AG09309 (cell line): ENCODE measurements at regions not wholly inside any gene's neighbourhood (a gene's known extent, or its start where the extent isn't known, plus 50 kb on each side); places are given as distances from the start of the nearest gene placed in this dataset.

ENCODE experiments used
- DNase-seq: peaks from one replicate; pipeline ENCODE4 v3.0.0-alpha.2; 2010; ENCODE audit warnings: low read depth
- H3K4me3 ChIP-seq: 2 replicates; pipeline ENCODE4 v1.5.1; 2011; ENCODE audit warnings: mild to moderate bottlenecking, low read depth, low read length, moderate library complexity; ENCODE audit not compliant: control insufficient read depth
- TF ChIP-seq, protein P1 (sequence below): IDR thresholded peaks from 2 replicates; pipeline ENCODE4 v1.5.1; 2011; ENCODE audit warnings: mild to moderate bottlenecking, low read depth, low read length, inconsistent platforms; ENCODE audit not compliant: insufficient read depth, control insufficient read depth; ENCODE audit errors: missing control alignments

DNA sequence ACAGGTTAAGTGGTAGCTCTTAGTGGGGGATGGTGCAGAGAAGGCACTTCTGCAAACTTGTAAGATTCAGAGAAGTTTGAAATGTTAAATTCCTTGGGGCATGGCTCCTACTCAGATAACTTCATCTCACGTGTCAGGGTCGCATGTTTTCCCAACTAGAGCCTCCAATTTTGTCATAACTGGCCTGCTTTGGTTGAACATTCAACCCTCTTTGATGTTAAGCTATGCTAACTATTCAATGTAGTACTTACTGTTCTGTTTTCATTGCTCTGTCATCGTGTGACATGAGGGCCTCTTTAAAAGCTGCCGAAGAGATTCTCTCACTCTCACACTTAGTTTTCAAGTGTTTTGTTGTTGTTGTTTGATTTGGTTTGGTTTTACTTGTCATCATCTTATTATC is 280.8 kb downstream of the CDH11 start:
- TF ChIP-seq, protein P1, sequence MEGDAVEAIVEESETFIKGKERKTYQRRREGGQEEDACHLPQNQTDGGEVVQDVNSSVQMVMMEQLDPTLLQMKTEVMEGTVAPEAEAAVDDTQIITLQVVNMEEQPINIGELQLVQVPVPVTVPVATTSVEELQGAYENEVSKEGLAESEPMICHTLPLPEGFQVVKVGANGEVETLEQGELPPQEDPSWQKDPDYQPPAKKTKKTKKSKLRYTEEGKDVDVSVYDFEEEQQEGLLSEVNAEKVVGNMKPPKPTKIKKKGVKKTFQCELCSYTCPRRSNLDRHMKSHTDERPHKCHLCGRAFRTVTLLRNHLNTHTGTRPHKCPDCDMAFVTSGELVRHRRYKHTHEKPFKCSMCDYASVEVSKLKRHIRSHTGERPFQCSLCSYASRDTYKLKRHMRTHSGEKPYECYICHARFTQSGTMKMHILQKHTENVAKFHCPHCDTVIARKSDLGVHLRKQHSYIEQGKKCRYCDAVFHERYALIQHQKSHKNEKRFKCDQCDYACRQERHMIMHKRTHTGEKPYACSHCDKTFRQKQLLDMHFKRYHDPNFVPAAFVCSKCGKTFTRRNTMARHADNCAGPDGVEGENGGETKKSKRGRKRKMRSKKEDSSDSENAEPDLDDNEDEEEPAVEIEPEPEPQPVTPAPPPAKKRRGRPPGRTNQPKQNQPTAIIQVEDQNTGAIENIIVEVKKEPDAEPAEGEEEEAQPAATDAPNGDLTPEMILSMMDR: no peak
- no peak for DNase-seq
- H3K4me3 ChIP-seq: no peak overlapping the region

DNA sequence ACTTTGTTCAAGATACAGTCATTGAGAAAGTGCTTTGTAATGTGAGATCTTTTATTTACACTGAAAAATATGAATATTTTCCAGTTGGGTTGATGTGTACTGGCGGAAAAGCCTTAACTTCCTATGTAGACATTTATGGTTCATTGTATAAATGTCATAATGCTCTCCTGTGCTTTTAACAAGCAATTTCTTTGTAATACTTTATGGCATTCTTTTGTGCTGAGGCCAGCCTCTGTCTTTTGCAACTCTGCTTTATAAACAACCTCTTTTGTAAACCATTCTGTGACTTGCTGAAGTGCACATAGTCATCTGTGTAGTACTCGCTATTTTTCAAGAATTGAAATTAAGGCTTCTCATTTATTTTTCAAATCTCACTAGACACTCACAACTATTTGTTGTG is 291.2 kb downstream of the CDH11 start:
- DNase-seq: peak; percentile 57
- H3K4me3 ChIP-seq: no peak overlapping the region
- TF ChIP-seq, protein P1: no peak

DNA sequence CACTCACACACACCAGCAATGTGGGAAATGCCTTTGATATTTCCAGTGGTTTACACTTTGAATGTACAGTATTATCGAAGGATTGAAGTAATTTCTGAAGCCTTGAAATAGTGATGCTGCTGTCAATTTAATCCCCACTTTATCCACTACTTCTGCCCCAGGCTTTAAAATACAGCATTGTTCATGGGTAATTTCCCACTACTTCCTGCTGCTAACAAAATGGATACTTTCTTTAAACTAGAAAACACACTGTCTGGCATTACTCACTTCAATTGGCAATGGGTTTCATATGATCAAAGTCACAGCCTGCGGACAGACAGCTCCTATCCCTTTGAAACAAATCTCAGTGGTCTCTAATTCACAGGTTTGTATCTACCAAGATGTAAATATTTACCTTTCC is 292.2 kb downstream of the CDH11 start:
- H3K4me3 ChIP-seq: no peak overlapping the region
- TF ChIP-seq, protein P1: no peak
- DNase-seq: no peak

DNA sequence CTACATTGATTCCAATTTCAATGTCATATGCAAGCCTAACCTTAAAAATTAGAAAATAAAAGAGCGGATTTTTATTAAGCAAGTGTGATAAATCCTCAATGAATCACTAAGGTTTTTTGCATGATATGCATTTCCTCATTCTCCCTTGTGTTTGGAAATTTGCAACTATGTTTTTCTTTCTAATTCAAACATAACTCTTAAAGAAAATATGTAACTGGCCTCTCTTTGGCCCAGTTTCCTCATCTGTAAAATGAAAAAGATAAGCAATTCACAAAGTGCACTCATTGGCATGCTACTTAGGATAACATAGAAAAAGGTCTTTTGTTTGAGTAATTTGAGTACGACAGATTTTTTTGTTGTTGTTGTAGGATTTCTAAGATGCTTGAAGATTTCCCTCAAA is 295.5 kb downstream of the CDH11 start:
- no peak for DNase-seq
- TF ChIP-seq, protein P1: no peak
- H3K4me3 ChIP-seq: no peak overlapping the region

DNA sequence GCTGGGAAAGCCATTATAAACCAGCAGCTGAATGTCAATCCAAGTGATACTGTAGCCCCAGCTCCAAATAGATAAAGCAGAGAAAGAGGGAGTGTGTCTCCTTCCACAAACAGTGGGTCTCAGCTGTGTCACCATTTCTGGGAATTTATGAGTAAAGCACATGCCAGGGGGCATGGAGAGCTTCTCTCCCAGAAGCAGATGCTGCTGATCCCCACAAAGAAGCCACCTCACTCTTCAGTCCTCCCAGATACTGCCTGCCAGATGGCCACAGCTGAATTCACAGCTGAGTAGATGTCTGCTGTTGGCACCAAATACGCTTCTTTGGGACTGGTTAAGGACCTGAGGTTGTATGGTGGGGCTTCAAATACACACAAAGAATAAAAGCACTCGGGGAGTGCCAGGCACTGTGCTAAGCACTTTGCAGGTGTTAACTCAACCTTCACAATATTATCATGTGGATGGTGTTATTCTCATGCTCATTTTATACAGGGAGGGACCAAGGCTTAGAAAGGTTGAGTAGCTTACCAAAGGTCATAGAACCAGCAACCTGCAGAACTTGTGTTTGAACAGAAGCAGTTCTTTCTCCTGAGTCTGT is 298.3 kb downstream of the CDH11 start:
- H3K4me3 ChIP-seq: no peak overlapping the region
- TF ChIP-seq, protein P1: no peak
- no peak for DNase-seq

DNA sequence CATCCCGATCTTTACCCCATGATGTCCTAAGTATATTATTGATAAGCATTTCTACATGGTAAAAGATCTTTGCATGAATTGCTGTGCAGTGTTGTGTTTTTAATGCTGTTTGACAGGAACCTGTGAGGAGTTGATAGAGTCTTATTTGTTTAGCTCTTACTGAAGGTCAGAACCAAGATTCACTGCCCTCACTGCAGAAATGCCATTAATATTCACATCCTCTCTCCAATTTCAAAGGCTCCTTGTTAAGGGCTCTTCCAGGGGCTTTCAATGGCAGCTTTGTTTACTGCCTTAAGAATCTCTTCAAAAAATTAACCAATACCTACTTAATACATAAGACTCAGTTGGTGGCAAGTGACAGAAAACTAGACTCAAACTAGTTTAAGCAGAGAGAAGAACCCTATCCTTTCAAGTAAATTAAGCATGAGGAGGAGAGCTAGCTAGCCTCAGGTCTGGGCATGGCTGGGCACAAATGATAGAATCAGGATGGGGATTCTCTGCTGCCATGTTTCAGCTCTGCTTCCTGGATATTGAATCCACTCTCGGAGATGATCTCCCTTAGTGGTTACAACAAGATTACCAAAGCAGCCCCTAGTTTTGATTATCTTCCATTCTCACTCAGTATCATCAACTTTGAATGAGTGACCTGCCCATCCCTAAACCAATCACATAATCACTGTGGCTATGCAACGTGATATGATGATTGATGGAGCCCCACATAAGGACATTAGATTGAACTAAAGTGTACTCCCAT is 311.8 kb downstream of the CDH11 start:
- TF ChIP-seq, protein P1: no peak
- no peak overlapping the region for H3K4me3 ChIP-seq
- DNase-seq: no peak

DNA sequence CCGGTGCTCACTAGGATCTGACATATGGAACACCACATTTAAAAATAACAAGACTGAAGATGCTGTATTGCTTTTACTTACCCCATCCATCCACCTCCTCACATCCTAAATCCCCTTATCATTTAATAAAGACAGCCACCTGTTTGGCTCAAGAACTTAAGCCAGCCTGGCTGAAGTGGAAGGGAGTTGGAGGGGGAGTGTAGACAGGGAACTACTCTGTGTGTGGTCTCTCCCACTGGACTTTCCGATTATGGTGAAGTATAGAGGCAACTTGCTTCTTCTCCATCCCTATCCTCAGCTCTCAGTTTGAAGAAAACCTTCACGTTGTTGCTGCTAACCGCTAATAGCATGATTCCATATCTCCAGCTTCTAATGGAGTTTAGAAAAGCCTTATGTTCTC is 313.4 kb downstream of the CDH11 start:
- TF ChIP-seq, protein P1: no peak
- no peak overlapping the region for H3K4me3 ChIP-seq
- no peak for DNase-seq
